Large intestine (tissue), 3 donors: ENCODE measurements at regions not wholly inside any gene's neighbourhood (a gene's known extent, or its start where the extent isn't known, plus 50 kb on each side); places are given as distances from the start of the nearest gene placed in this dataset.

Source experiments
- DNase-seq, 2 donors: peaks; one replicate each; pipeline versions ENCODE4 v3.0.0 to v3.0.0-alpha.2; 2013
- H3K27ac ChIP-seq: one replicate; pipeline ENCODE4 v1.5.1; 2013; ENCODE audit warnings: low read length
- H3K27me3 ChIP-seq: 2 replicates; pipeline ENCODE4 v1.6.1; 2013; ENCODE audit warnings: low read length; ENCODE audit not compliant: control insufficient read depth, insufficient read depth
- H3K36me3 ChIP-seq: 2 replicates; pipeline ENCODE4 v1.6.1; 2013; ENCODE audit warnings: low read length; ENCODE audit not compliant: control insufficient read depth, insufficient read depth
- H3K4me1 ChIP-seq: one replicate; pipeline ENCODE4 v1.6.1; 2013; ENCODE audit warnings: low read length; ENCODE audit not compliant: control insufficient read depth, insufficient read depth
- H3K4me3 ChIP-seq: one replicate; pipeline ENCODE4 v1.5.1; 2013; ENCODE audit warnings: low read length
- H3K9me3 ChIP-seq: one replicate; pipeline ENCODE4 v1.6.1; 2013; ENCODE audit warnings: mild to moderate bottlenecking, low read depth, low read length, moderate library complexity; ENCODE audit not compliant: control insufficient read depth
- WGBS: methylation state at CpG from one replicate; pipeline ENCODE4 v1.1.5; 2013; ENCODE audit warnings: low lambda C conversion rate; ENCODE audit not compliant: insufficient coverage; 5-methylcytosine and 5-hydroxymethylcytosine counted together

- H3K27me3 ChIP-seq: peaks cover 2% of the 10 kb centered on the region
- no peak overlapping the region for H3K4me3 ChIP-seq
- no peak for DNase-seq
- no peak overlapping the region for H3K27ac ChIP-seq
- no peaks in the 10 kb centered on the region for H3K36me3 ChIP-seq
- peaks cover 8% of the 10 kb centered on the region for H3K4me1 ChIP-seq
- WGBS: no CpG with 5 or more reads among the region's 5 CpGs
- H3K9me3 ChIP-seq: no peaks in the 10 kb centered on the region
Measured at GRCh38 chr11:129610545-129610944, 205.1 kb upstream of the TMEM45B start.

GRCh38 chr11:129611661-129612446 lies 203.8 kb upstream of the TMEM45B start:
- peak in 1 of 2 donors; percentile 24 for DNase-seq
- Histone ChIP-seq H3K36me3 (no peaks in the 10 kb centered on the region), H3K4me1 (peaks cover 8% of the 10 kb centered on the region), H3K4me3 (no peak overlapping the region), H3K27ac (no peak overlapping the region), H3K9me3 (no peaks in the 10 kb centered on the region), H3K27me3 (peaks cover 7% of the 10 kb centered on the region)
- WGBS: no CpG with 5 or more reads among the region's 17 CpGs

DNA sequence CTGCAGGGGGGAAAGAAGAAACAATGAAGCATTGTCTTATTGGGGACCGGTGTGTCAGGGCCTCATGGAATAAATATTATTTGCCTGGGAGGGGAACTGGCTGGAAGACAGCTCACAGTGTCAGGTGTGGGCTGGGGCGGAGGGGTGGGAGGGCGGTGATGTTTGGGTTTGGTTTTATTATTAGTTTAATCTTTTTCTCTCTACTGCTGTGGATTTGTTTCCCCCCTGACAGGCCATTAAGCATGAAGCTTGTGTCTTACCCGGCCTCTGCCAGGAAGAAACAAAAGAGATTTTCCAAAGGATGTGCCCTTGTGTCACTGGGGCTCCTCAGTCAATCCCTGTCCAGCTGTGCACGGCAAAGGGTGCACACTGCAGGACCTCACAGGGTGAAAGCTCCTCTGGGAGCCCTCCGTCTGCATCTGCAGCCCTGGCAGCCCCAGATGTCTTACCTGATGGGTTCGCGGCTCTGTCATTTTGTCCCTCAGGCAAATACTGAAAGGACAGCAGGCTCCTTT lies 203.1 kb upstream of the TMEM45B start:
- no peak for DNase-seq
- Histone ChIP-seq H3K4me3 (no peak overlapping the region), H3K9me3 (no peaks in the 10 kb centered on the region), H3K36me3 (no peaks in the 10 kb centered on the region), H3K27ac (no peak overlapping the region), H3K27me3 (peaks cover 12% of the 10 kb centered on the region), H3K4me1 (peaks cover 8% of the 10 kb centered on the region)
- no CpG with 5 or more reads among the region's 8 CpGs for WGBS

DNA sequence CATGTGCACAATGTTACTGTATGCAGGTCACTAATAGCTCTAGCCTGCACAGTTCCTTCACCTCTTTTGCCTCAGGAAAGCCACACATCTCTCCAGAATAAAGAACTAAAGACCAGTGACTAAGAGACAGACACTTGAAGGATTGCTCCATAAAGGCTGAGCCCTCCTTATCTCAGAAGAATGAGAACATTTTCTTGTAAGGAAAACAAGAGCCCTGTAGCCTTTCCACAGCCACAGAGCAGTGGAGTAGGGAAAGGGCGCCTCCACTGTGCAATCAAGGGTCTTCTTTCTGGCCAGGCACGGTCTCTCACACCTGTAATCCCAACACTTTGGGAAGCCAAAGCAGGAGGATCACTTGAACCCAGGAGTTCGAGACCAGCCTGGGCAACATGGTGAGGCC lies 202.6 kb upstream of the TMEM45B start:
- Histone ChIP-seq H3K27me3 (peaks cover 17% of the 10 kb centered on the region), H3K4me3 (no peak overlapping the region), H3K27ac (no peak overlapping the region), H3K36me3 (no peaks in the 10 kb centered on the region), H3K9me3 (no peaks in the 10 kb centered on the region), H3K4me1 (peaks cover 8% of the 10 kb centered on the region)
- DNase-seq: peak; percentile 19 to 51
- WGBS: no CpG with 5 or more reads among the region's 3 CpGs

- no peak overlapping the region for H3K4me3 ChIP-seq
- DNase-seq: no peak
Measured at GRCh38 chr11:129614256-129614944, 201.2 kb upstream of the TMEM45B start.

DNA sequence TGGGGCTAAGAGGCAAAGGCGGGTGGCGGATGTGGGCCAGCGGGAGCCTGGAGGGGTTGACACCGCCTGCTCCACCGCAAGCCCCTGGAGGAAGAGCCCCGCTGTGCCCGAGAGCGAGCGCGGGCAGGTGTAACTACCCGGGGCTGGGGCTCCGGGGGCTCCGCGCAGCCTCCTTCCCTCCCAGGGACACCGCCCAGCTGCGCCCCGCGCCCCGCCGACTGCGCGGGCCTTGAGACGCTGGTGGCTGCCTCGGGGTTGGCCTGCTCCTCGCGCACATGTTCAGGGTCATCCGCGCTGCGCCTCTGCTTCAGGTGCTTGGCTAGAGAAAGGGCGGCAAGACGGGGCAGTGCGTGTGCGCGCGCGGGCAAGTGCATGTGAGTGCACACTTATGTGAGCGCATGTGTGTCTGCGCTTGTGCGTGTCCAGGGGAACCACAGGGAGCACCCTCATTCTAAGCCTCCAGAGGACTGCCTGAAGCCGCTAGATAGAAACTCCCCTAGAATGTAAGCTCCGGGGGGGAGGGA lies 197.5 kb upstream of the TMEM45B start:
- Histone ChIP-seq H3K9me3 (no peaks in the 10 kb centered on the region), H3K4me1 (no peaks in the 10 kb centered on the region), H3K4me3 (no peak overlapping the region), H3K27ac (no peak overlapping the region), H3K27me3 (peaks cover 35% of the 10 kb centered on the region), H3K36me3 (no peaks in the 10 kb centered on the region)
- WGBS: no CpG with 5 or more reads among the region's 41 CpGs
- no peak for DNase-seq

More at GRCh38 chr11:129614256-129614944, 201.2 kb upstream of the TMEM45B start:
- no CpG with 5 or more reads among the region's 11 CpGs for WGBS
- Histone ChIP-seq H3K4me1 (peaks cover 8% of the 10 kb centered on the region), H3K36me3 (no peaks in the 10 kb centered on the region), H3K27me3 (peaks cover 28% of the 10 kb centered on the region), H3K9me3 (no peaks in the 10 kb centered on the region), H3K27ac (no peak overlapping the region)

DNA sequence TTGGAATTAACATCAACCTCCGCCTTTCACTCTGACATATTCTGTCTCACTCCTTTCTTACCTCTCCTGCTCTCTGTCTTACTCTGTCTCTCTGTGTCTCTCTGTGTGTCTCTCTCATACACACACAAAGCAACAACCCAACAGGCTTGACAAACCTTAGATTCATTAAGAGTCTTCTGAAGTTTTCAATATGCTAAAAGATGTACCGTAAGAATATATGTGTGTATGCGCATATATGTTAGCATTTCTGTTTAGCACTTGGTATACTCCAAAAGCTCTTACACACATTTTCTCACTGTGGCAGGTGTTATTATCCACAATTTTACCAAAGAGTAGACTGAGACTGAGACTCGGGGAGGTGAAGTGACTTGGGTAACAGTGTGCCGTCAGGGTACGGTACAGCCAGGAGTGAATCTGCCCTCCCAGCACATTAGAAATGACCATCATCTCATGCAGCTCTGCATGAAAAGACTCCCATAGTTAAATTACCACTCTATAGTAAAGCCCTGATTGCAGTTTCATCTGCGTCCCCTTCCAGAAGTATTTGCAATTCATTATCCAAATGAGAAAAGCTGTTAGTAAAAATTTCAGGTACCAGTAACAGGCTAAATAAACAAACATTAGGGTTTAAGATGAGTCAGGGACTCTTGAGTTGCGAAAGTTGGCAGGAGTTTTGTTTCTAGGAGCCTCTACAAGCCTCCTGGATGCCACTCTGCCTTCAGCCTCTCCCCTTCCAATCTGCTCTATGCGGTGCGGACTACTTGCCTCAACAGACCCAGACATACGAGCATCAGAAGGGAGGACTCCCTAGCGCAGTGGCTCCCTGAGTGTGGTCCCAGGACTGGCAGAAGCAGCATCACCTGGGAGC lies 195.2 kb upstream of the TMEM45B start:
- Histone ChIP-seq H3K9me3 (no peaks in the 10 kb centered on the region), H3K4me1 (no peaks in the 10 kb centered on the region), H3K4me3 (no peak overlapping the region), H3K36me3 (no peaks in the 10 kb centered on the region), H3K27ac (no peak overlapping the region), H3K27me3 (peaks cover 35% of the 10 kb centered on the region)
- no peak for DNase-seq
- no CpG with 5 or more reads among the region's 12 CpGs for WGBS

DNA sequence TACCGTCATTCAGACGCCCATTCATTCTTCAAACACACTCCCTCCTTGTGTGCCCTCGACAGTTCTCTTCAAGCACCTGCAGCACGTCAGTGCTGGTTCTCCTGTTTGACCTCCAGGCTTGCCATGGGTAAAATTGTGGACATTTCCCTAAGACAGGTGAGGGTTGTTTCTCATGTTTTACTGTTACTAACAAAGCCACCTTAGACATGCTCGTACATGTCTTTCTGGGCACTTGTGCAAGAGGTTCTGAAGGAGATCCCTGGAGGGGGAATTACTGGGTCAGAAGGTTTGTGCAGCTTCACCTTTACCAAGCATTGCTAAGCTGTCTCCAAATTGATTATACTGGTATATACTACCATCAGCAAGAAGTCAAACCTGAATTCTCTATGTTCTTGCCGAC lies 189.7 kb upstream of the TMEM45B start:
- H3K27ac ChIP-seq: no peak overlapping the region
- H3K4me3 ChIP-seq: no peak overlapping the region
- no peak for DNase-seq
- 70% methylated on average over 3 of the region's 6 CpGs for WGBS
- H3K27me3 ChIP-seq: peaks cover 5% of the 10 kb centered on the region
- H3K9me3 ChIP-seq: no peaks in the 10 kb centered on the region
- no peaks in the 10 kb centered on the region for H3K4me1 ChIP-seq
- no peaks in the 10 kb centered on the region for H3K36me3 ChIP-seq

GRCh38 chr11:129631201-129631600 lies 184.4 kb upstream of the TMEM45B start:
- Histone ChIP-seq H3K4me1 (no peaks in the 10 kb centered on the region), H3K36me3 (no peaks in the 10 kb centered on the region), H3K9me3 (no peaks in the 10 kb centered on the region), H3K27ac (no peak overlapping the region), H3K4me3 (no peak overlapping the region), H3K27me3 (no peaks in the 10 kb centered on the region)
- no peak for DNase-seq
- WGBS: 100% methylated on average over 1 of the region's 2 CpGs

- H3K4me3 ChIP-seq: no peak overlapping the region
- DNase-seq: no peak
- H3K4me1 ChIP-seq: no peaks in the 10 kb centered on the region
- H3K27ac ChIP-seq: no peak overlapping the region
- H3K36me3 ChIP-seq: no peaks in the 10 kb centered on the region
- WGBS: no CpG with 5 or more reads among the region's 6 CpGs
- H3K9me3 ChIP-seq: no peaks in the 10 kb centered on the region
- H3K27me3 ChIP-seq: no peaks in the 10 kb centered on the region
Measured at GRCh38 chr11:129636926-129637325, 178.7 kb upstream of the TMEM45B start.
